22Rv1 (cell line): ENCODE measurements at regions not wholly inside any gene's neighbourhood (a gene's known extent, or its start where the extent isn't known, plus 50 kb on each side); places are given as distances from the start of the nearest gene placed in this dataset.

Experiments
- H3K27ac ChIP-seq: fragments of 450-650 bp; 2 replicates; pipeline ENCODE4 v1.5.1; 2017
- CTCF ChIP-seq: fragments of 450-650 bp; IDR thresholded peaks from 2 replicates; pipeline ENCODE4 v1.5.1; 2017; ENCODE audit warnings: mild to moderate bottlenecking
- ZFX ChIP-seq: fragments of 450-650 bp; IDR thresholded peaks from 2 replicates; pipeline ENCODE4 v1.6.1; 2017; ENCODE audit warnings: antibody characterized with exemption, borderline replicate concordance

GRCh38 chr18:10286580-10287150, 167.8 kb upstream of the APCDD1 start:
- TF ChIP-seq ZFX = no peak
- no peak for TF ChIP-seq CTCF
- H3K27ac ChIP-seq = no peak overlapping the region

GRCh38 chr18:10289251-10289650, 165.2 kb upstream of the APCDD1 start:
- no peak overlapping the region for H3K27ac ChIP-seq
- TF ChIP-seq CTCF (no peak), ZFX (no peak)

- TF ChIP-seq CTCF (no peak), ZFX (no peak)
- no peak overlapping the region for H3K27ac ChIP-seq
These were observed 164.3 kb upstream of the APCDD1 start for GRCh38 chr18:10289951-10290637.

GRCh38 chr18:10290638-10291235, 163.7 kb upstream of the APCDD1 start:
- no peak overlapping the region for H3K27ac ChIP-seq
- TF ChIP-seq CTCF (no peak), ZFX (no peak)

GRCh38 chr18:10291568-10291981, 162.9 kb upstream of the APCDD1 start:
- TF ChIP-seq ZFX = no peak
- TF ChIP-seq CTCF = no peak
- H3K27ac ChIP-seq = no peak overlapping the region

GRCh38 chr18:10293966-10294365, 160.5 kb upstream of the APCDD1 start:
- no peak overlapping the region for H3K27ac ChIP-seq
- TF ChIP-seq ZFX (no peak), CTCF (no peak)

GRCh38 chr18:10295751-10296150, 158.7 kb upstream of the APCDD1 start:
- no peak for TF ChIP-seq ZFX
- no peak for TF ChIP-seq CTCF
- no peak overlapping the region for H3K27ac ChIP-seq
